LNCaP clone FGC (cell line): ENCODE measurements at regions not wholly inside any gene's neighbourhood (a gene's known extent, or its start where the extent isn't known, plus 50 kb on each side); places are given as distances from the start of the nearest gene placed in this dataset.

ENCODE experiments used
- DNase-seq: peaks from one replicate; pipeline ENCODE4 v3.0.0-alpha.2; 2011; ENCODE audit warnings: low read depth
- H3K4me3 ChIP-seq: 2 replicates; pipeline ENCODE4 v1.5.1; 2011; ENCODE audit warnings: mild to moderate bottlenecking, low read depth, low read length, control low read depth
- TF ChIP-seq, protein P1 (sequence below): IDR thresholded peaks from 2 replicates; pipeline ENCODE4 v1.5.1; 2012; ENCODE audit warnings: mild to moderate bottlenecking; ENCODE audit not compliant: control insufficient read depth, insufficient read depth; ENCODE audit errors: extremely low read depth

DNA sequence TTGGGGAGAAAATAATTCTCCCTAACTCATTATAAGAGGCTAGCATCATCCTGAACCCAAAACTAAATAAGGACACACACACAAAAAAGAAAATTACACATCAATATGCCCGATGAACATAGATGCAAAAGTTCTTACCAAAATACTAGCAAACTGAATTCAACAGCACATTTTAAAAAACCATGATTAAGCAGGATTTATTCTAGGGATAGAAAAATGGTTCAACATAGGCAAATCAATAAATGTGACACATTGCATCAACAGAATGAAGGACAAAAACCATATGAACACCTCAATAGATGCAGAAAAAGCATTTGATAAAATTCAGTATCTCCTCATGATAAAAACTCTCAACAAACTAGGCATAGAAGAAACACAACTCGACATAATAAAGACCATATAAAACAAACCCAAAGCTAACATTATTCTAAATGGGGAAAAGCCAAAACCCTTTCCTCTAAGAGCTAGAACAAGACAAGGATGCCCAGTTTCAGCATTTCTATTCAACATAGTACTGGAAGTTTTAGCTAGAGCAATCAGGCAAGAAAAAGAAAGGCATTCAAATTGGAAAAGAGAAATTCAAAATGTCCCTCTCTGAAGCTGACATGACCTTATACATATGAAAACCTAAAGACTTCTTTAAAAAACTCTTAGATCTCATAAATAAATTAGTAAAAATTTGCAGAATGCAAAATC is 200.9 kb downstream of the NKX6-1 start:
- no peak for DNase-seq
- no peak overlapping the region for H3K4me3 ChIP-seq
- TF ChIP-seq, protein P1, sequence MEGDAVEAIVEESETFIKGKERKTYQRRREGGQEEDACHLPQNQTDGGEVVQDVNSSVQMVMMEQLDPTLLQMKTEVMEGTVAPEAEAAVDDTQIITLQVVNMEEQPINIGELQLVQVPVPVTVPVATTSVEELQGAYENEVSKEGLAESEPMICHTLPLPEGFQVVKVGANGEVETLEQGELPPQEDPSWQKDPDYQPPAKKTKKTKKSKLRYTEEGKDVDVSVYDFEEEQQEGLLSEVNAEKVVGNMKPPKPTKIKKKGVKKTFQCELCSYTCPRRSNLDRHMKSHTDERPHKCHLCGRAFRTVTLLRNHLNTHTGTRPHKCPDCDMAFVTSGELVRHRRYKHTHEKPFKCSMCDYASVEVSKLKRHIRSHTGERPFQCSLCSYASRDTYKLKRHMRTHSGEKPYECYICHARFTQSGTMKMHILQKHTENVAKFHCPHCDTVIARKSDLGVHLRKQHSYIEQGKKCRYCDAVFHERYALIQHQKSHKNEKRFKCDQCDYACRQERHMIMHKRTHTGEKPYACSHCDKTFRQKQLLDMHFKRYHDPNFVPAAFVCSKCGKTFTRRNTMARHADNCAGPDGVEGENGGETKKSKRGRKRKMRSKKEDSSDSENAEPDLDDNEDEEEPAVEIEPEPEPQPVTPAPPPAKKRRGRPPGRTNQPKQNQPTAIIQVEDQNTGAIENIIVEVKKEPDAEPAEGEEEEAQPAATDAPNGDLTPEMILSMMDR: no peak

DNA sequence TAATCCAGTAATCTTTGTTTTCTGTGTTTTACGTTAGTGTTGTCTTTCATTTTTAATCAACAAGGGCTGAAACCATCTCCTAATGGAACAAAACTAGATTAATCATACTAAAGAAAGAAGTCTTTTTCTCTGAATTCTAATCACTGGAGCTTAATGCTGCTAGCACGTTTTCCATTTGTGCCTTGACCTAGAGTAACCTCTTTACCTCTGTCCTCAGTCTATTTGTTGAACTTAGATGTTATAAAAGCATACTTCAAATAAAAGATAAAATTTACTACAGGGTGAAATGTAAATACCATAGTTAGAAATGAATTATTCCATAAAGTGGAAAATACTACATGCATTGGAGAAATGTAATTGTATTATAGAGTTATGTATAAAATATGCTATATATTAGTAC is 207.1 kb downstream of the NKX6-1 start:
- peak; percentile 57 for DNase-seq
- TF ChIP-seq, protein P1: no peak
- no peak overlapping the region for H3K4me3 ChIP-seq

DNA sequence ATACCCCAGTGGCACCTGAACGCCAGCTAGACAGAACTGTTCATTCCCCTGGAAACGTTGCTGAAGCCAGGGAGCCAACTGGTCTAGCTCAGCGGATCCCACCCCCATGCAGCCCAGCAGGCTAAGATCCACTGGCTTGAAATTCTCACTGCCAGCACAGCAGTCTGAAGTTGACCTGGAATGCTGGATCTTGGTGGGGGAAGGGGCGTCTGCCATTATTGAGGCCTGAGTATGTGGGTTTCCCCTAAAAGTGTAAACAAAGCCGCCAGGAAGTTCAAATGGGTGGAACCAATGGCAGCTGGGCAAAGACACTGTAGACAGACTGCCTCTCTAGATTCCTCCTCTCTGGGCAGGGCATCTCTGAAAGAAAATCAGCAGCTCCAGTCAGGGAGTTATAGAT is 213.0 kb downstream of the NKX6-1 start:
- TF ChIP-seq, protein P1: no peak
- H3K4me3 ChIP-seq: no peak overlapping the region
- no peak for DNase-seq

DNA sequence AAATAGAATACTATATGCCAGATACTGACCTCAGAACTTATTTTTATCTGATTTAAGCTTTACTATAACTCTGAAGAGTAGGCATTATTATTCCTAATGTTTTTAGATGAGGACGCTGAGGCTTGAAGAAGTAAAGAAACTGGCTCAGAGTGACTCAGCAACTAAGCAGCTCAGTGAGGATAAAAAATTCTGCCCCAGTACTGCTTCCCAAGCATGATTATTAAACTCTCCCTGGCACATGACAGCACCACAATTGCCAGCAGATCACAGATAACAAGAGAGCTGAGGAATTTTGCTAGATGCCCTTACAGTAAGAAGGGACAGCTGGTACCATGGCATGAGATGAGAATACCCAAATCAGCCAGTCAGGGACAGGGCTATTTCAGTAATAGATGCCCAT is 219.4 kb downstream of the NKX6-1 start:
- TF ChIP-seq, protein P1: no peak
- peak; percentile 81 for DNase-seq
- H3K4me3 ChIP-seq: no peak overlapping the region

DNA sequence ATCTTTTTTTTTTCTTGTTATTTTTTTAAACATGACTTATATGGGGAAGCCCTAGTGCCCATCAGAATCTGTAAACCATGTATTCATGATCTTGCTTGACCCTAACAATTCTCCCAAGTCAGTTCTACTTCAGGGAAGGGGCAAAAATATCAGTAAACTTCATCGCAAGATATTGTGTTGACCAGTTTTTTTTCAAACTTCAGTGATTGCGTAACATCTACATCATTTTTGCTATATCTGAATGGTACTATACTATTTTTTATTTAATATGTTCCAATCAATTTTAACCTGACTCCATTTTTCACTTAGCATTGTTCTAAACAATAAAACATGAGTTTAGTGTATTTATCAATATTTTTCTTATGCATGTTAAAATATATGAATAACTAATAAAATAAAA is 221.2 kb downstream of the NKX6-1 start:
- no peak for DNase-seq
- TF ChIP-seq, protein P1: no peak
- no peak overlapping the region for H3K4me3 ChIP-seq

DNA sequence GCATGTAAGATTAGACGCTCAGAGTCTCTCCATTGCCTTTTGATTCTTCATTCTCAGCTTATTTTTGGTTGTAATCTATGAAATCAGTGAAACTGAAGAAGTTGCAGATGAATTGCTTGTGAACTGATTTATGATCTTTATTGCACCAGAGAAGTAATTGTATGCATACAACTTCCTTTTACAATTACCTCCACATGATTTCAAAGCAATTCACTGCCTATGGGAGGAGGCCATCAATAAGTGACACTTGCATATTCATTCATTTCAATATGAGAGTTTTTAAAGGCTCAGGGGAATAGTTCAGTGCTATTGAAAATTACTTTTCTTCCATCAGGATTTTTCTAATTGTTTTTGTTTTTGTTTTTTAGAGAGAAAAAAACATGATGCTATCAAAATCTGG is 222.3 kb downstream of the NKX6-1 start:
- no peak for DNase-seq
- H3K4me3 ChIP-seq: no peak overlapping the region
- TF ChIP-seq, protein P1: no peak

DNA sequence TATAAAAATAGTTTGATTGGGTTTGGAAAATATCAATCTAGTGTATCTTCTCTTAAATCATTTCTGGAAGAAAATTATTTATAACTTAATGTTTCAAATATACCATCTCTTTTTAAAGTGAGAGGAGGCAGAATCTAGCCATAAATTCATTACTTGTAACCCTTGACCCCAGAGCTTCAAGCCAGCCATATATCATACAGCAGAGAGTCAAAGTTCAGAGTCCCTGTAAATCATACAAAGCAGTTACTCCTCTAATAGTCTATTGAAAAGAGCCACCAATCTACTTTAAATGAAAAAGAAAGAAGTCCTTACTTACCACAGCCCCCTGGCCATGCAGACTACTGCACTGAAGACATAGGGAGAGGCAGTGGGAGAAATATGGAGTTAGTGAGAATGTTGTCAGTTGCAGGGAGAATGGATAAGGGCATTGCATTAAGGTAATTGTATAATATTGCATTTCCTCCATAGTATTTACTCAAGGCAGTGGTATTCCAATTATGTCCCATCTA is 229.5 kb downstream of the NKX6-1 start:
- no peak for DNase-seq
- H3K4me3 ChIP-seq: no peak overlapping the region
- TF ChIP-seq, protein P1: no peak
